ENCODE measurements at regions not wholly inside any gene's neighbourhood (a gene's known extent, or its start where the extent isn't known, plus 50 kb on each side); places are given as distances from the start of the nearest gene placed in this dataset.
"Not testable (repeated sequence)": the region's sequence is repeated elsewhere in the genome, so short reads cannot be mapped to it uniquely, and the experiment has no call there.

DNA sequence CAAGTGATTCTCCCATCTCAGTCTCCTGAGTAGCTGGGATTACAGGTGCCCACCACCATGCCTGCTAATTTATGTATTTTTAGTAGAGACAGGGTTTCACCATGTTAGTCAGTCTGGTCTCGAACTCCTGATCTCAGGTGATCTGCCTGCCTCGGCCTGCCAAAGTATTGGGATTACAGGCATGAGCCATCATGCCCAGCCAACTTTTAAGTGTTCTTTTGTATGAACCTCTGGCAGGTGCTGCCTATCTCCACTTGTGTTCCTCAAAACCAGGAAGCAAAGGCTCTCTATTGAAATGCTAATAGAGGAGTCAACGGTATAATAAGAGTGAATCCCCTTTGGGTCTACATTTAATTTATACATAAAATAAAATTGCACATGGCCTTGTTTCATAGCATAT lies 1212.0 kb downstream of the VRK1 start:
- not testable (repeated sequence) for TF ChIP-seq HOXA7 (CRISPR knock-in tag; IDR thresholded peaks at IDR 0.05); RAD21 (CRISPR knock-in tag; IDR thresholded peaks at IDR 0.05); HOXA5 (CRISPR knock-in tag; IDR thresholded peaks at IDR 0.05); NR2C2 (CRISPR knock-in tag; IDR thresholded peaks at IDR 0.05; ENCODE audit: borderline replicate concordance); NFIC (IDR thresholded peaks at IDR 0.05; ENCODE audit: low read length); TCF12 (IDR thresholded peaks at IDR 0.05); TCF12 (CRISPR knock-in tag; IDR thresholded peaks at IDR 0.05); SMAD1 (CRISPR knock-in tag; IDR thresholded peaks at IDR 0.05; ENCODE audit: borderline replicate concordance, low read depth); NFATC3 (CRISPR knock-in tag; IDR thresholded peaks at IDR 0.05); ZBTB3 (CRISPR knock-in tag; IDR thresholded peaks at IDR 0.05; ENCODE audit: borderline replicate concordance, low read depth); ZNF713 (CRISPR knock-in tag; IDR thresholded peaks at IDR 0.05)

Measured in HepG2 (cell line).